T1000 (cell line): ENCODE measurements at regions not wholly inside any gene's neighbourhood (a gene's known extent, or its start where the extent isn't known, plus 50 kb on each side); places are given as distances from the start of the nearest gene placed in this dataset.
"Not testable (repeated sequence)": the region's sequence is repeated elsewhere in the genome, so short reads cannot be mapped to it uniquely, and the experiment has no call there.

Experiments
- DNase-seq: peaks from one replicate; lab custom pipeline; 2025; ENCODE audit warnings: mixed read lengths; lab: John Stamatoyannopoulos, UW

GRCh38 chr9:115462623-115463022 is 344.7 kb upstream of the TNC start:
- DNase-seq: no peak

GRCh38 chr9:115466756-115467155 is 348.8 kb upstream of the TNC start:
- DNase-seq: no peak

GRCh38 chr9:115469841-115470240 is 351.9 kb upstream of the TNC start:
- no peak for DNase-seq

- DNase-seq: not testable (repeated sequence)
Observed at GRCh38 chr9:115473032-115473431, 355.1 kb upstream of the TNC start.

- no peak for DNase-seq
Observed at GRCh38 chr9:115481769-115482168, 363.8 kb upstream of the TNC start.

- DNase-seq: no peak
Observed at GRCh38 chr9:115482747-115483146, 364.8 kb upstream of the TNC start.

- DNase-seq: no peak
Observed at GRCh38 chr9:115492869-115493268, 374.9 kb upstream of the TNC start.

- no peak for DNase-seq
Observed at GRCh38 chr9:115494393-115494792, 376.4 kb upstream of the TNC start.

- DNase-seq: no peak
Observed at GRCh38 chr9:115495052-115495635, 377.2 kb upstream of the TNC start.

- DNase-seq: no peak
Observed at GRCh38 chr9:115495836-115496235, 377.9 kb upstream of the TNC start.

- DNase-seq: no peak
Observed at GRCh38 chr9:115498303-115498702, 380.3 kb upstream of the TNC start.

- DNase-seq: no peak
Observed at GRCh38 chr9:115507148-115507547, 389.2 kb upstream of the TNC start.

GRCh38 chr9:115513148-115513547 is 395.2 kb upstream of the TNC start:
- no peak for DNase-seq

GRCh38 chr9:115514454-115514853 is 396.5 kb upstream of the TNC start:
- no peak for DNase-seq

GRCh38 chr9:115517335-115518075 is 399.5 kb upstream of the TNC start:
- no peak for DNase-seq

GRCh38 chr9:115520646-115521045 is 402.7 kb upstream of the TNC start:
- no peak for DNase-seq

GRCh38 chr9:115522912-115523311 is 405.0 kb upstream of the TNC start:
- no peak for DNase-seq

- DNase-seq: no peak
Observed at GRCh38 chr9:115524453-115525059, 406.6 kb upstream of the TNC start.

- DNase-seq: no peak
Observed at GRCh38 chr9:115525111-115526058, 407.4 kb upstream of the TNC start.

GRCh38 chr9:115531410-115532125 is 413.6 kb upstream of the TNC start:
- DNase-seq: no peak

- DNase-seq: no peak
Observed at GRCh38 chr9:115533511-115533910, 415.6 kb upstream of the TNC start.

GRCh38 chr9:115540091-115540490 is 422.1 kb upstream of the TNC start:
- DNase-seq: no peak
